ENCODE measurements at regions not wholly inside any gene's neighbourhood (a gene's known extent, or its start where the extent isn't known, plus 50 kb on each side); places are given as distances from the start of the nearest gene placed in this dataset.
A peak's percentile ranks its signal among the peaks of the same experiment; 100 is the strongest.

GRCh38 chr22:22386602-22387385, 121.7 kb downstream of the ZNF280B start:
- TF ChIP-seq POGZ (CRISPR knock-in tag; IDR thresholded peaks at IDR 0.05) (peak; percentile 67), ARID3A (IDR thresholded peaks at IDR 0.05; ENCODE audit: low read depth, low read length) (peak; percentile 90)
- TF ChIP-seq, protein P1, sequence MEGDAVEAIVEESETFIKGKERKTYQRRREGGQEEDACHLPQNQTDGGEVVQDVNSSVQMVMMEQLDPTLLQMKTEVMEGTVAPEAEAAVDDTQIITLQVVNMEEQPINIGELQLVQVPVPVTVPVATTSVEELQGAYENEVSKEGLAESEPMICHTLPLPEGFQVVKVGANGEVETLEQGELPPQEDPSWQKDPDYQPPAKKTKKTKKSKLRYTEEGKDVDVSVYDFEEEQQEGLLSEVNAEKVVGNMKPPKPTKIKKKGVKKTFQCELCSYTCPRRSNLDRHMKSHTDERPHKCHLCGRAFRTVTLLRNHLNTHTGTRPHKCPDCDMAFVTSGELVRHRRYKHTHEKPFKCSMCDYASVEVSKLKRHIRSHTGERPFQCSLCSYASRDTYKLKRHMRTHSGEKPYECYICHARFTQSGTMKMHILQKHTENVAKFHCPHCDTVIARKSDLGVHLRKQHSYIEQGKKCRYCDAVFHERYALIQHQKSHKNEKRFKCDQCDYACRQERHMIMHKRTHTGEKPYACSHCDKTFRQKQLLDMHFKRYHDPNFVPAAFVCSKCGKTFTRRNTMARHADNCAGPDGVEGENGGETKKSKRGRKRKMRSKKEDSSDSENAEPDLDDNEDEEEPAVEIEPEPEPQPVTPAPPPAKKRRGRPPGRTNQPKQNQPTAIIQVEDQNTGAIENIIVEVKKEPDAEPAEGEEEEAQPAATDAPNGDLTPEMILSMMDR (CRISPR knock-in tag; IDR thresholded peaks at IDR 0.05): no peak

Measured in HepG2 (cell line).